Nephron (organoid): ENCODE measurements at regions not wholly inside any gene's neighbourhood (a gene's known extent, or its start where the extent isn't known, plus 50 kb on each side); places are given as distances from the start of the nearest gene placed in this dataset.

ENCODE experiments used
- H3K27ac Mint-ChIP-seq, 3 experiments: 2 replicates each; pipeline ENCODE4 v1.8.0; 2020; ENCODE audit warnings: mixed read lengths in 3 of 3, mild to moderate bottlenecking in 2 of 3, moderate library complexity in 1 of 3
- H3K27me3 Mint-ChIP-seq: 2 replicates; pipeline ENCODE4 v1.8.0; 2021; ENCODE audit warnings: low read depth, mild to moderate bottlenecking, moderate library complexity, mixed read lengths
- H3K36me3 Mint-ChIP-seq: 2 replicates; pipeline ENCODE4 v1.8.0; 2020; ENCODE audit warnings: low read depth, mixed read lengths
- H3K4me1 Mint-ChIP-seq: 2 replicates; pipeline ENCODE4 v1.8.0; 2020; ENCODE audit warnings: mixed read lengths
- H3K4me3 Mint-ChIP-seq, 3 experiments: 2 replicates each; pipeline ENCODE4 v1.8.0; 2020; ENCODE audit warnings: mild to moderate bottlenecking in 3 of 3, mixed read lengths in 3 of 3, moderate library complexity in 2 of 3
- H3K9me3 Mint-ChIP-seq: 2 replicates; pipeline ENCODE4 v1.8.0; 2020; ENCODE audit warnings: mixed read lengths
- TF ChIP-seq, protein P1 (sequence below), 3 experiments: fragments of 200-600 bp; sonication (generic); IDR thresholded peaks; one replicate each; pipeline ENCODE4 v1.5.0; 2021; ENCODE audit warnings: antibody characterized with exemption in 3 of 3; ENCODE audit not compliant: unreplicated experiment in 3 of 3

DNA sequence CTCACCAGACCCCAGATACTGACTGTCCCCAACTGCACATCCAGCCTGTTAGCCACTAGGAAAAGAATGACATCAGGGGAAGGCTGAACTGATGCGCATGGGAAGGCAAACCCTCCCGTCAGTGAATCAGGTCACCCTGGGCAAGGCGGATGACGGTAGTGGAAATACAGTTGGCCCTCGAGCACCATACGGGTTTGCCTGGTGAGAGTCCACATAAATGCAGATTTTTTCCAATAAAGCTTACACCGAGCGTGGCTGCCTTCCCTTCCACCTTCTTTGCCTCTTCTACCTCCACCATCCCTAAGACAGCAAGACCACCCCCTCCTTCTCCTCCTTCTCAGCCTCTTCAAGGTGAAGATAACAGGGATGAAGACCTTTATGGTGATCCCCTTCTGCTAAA, 236.1 kb upstream of the TNRC6C start:
- TF ChIP-seq, protein P1, sequence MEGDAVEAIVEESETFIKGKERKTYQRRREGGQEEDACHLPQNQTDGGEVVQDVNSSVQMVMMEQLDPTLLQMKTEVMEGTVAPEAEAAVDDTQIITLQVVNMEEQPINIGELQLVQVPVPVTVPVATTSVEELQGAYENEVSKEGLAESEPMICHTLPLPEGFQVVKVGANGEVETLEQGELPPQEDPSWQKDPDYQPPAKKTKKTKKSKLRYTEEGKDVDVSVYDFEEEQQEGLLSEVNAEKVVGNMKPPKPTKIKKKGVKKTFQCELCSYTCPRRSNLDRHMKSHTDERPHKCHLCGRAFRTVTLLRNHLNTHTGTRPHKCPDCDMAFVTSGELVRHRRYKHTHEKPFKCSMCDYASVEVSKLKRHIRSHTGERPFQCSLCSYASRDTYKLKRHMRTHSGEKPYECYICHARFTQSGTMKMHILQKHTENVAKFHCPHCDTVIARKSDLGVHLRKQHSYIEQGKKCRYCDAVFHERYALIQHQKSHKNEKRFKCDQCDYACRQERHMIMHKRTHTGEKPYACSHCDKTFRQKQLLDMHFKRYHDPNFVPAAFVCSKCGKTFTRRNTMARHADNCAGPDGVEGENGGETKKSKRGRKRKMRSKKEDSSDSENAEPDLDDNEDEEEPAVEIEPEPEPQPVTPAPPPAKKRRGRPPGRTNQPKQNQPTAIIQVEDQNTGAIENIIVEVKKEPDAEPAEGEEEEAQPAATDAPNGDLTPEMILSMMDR (IDR thresholded peaks at IDR 0.05; ENCODE audit: unreplicated experiment in 3 of 3), result no peak
- peaks cover 13% of the 10 kb centered on the region for H3K27me3 Mint-ChIP-seq
- no peak overlapping the region for H3K4me3 Mint-ChIP-seq
- no peak overlapping the region for H3K27ac Mint-ChIP-seq
- H3K4me1 Mint-ChIP-seq, result peaks cover 26% of the 10 kb centered on the region
- H3K36me3 Mint-ChIP-seq, result no peaks in the 10 kb centered on the region
- peaks cover 7% of the 10 kb centered on the region for H3K9me3 Mint-ChIP-seq

DNA sequence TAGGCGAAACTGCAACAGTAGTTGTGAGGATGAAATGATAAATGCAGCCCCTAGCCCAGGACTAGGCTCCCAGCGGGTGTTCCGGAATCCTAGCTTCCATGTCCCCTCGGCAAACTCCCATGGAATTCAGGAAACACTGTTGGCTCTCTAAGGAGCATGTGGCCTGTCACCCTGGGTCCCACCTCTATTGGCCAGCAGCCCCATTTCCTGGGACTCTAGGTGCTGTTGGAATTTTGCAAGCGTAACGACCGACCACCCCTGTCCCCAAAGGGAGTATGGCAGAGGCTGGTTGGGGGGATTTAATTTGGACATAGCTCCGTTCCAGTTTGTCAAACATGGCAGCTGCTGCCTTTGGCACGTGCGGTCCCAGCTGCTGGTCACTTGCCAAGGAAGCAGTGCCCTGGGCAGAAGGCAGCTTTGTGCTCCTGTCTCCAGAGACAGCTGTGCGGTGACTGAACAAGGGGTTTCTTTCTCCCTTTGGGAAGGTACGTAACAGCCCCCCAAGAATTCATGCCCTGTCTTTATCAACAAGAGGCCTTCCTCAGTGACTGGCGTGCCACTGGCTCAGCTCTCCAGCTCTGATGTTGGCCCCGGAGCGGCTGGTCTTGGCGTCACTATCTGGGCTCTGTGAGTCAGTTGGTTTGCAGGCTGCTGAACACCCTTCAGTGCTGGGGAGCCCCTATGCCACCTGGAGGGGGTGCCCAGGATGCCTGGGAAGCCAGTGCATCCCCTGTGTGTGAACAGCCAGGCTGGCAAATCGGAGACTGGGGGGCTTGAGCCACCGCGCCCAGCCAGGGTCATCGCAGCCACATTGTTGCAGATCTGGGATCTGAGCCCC, 235.2 kb upstream of the TNRC6C start:
- Mint-ChIP-seq H3K4me3 (no peak overlapping the region), H3K27me3 (peaks cover 9% of the 10 kb centered on the region), H3K27ac (no peak overlapping the region), H3K4me1 (peaks cover 36% of the 10 kb centered on the region), H3K9me3 (peaks cover 5% of the 10 kb centered on the region), H3K36me3 (no peaks in the 10 kb centered on the region)
- TF ChIP-seq, protein P1 (IDR thresholded peaks at IDR 0.05; ENCODE audit: unreplicated experiment in 3 of 3), result no peak

DNA sequence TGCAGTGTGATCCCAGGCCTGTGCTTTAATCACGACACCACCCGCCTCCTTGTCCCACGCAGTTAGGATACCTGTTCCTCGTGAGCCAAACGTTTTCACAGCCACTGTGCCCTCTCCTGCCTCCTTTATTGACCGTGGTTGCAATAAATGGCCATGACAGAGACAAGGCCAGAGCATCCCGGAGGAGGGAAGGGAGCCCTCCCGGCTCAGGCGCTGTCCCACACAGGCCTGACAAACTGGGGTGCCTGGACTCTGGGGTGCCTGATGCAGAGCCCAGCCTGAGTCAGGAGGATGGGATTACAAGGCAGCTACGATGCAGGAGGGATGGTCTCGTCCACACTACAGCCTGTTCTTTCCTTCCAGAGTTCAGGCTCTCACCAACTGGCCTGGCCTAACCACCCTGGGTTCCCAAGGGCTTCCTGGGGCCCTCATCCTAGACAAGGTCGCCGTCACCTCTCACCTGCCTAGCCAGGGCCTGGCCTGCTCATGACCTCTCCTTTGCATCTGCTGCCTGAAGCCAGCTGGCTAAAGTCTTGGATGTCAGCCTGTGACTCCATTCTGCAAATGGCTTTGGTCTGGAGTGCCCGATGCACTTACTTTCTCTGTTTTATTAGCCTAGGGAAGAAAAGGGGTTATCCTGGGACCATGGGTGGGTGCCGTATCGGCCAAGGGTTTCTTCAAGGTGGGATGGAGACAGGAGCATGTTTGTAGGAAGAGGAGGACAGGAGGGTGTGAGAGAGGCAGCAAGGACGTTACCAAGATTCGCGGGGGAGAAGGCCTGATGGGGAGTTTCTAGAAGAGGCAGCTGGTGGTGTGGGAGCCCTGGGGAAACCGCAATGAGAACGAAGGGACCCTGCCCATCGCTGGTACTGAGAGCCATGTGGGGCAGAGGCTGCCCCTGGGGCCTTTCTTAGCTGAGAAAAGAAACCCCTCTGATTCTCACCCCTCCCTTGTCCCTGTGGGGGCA, 234.3 kb upstream of the TNRC6C start:
- Mint-ChIP-seq H3K27me3 (peaks cover 9% of the 10 kb centered on the region), H3K27ac (peak overlapping the region in 1 of 3 experiments; percentile 0), H3K4me1 (peaks cover 42% of the 10 kb centered on the region), H3K9me3 (peaks cover 2% of the 10 kb centered on the region), H3K4me3 (no peak overlapping the region), H3K36me3 (no peaks in the 10 kb centered on the region)
- TF ChIP-seq, protein P1 (IDR thresholded peaks at IDR 0.05; ENCODE audit: unreplicated experiment in 3 of 3), result no peak

DNA sequence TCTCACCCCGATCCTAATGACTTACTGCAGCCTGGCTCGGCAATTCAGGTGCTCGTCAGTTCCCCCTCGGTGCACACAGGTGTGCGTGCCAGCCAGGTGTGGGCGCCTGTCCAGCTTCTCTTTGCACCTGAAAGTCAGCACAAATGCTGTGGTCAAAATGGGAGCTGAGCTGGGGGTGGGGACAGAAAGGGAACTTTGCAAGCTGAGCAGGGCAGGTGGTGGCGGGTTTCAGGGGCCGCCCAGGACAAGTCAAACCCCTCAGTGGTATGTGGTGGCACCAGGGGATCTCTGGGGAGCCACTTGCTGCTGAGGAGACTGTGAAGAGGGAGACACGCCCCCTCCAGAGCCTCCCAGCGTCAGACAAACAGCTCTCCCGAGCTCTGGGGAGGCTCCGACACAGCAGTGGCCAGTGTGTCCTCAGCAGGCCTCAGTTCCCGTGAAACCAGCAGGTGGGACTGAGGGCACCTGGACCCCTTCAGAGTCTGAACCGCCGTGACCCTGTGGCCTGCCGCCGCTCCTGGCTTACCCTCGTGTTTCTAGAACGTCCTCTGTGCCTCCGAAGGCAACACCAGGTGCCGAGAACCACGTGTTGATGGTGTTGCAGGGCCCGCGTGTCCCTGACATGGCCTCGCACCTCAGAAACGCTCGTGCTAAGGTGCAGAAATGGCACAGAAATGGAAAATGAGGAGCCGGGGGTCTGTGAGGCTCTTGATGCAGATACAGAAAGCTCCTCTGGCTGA, 233.5 kb upstream of the TNRC6C start:
- H3K9me3 Mint-ChIP-seq, result peaks cover 9% of the 10 kb centered on the region
- H3K27ac Mint-ChIP-seq, result peak overlapping the region in 1 of 3 experiments; percentile 0
- TF ChIP-seq, protein P1 (IDR thresholded peaks at IDR 0.05; ENCODE audit: unreplicated experiment in 3 of 3), result no peak
- H3K4me3 Mint-ChIP-seq, result no peak overlapping the region
- H3K27me3 Mint-ChIP-seq, result peaks cover 8% of the 10 kb centered on the region
- peaks cover 3% of the 10 kb centered on the region for H3K36me3 Mint-ChIP-seq
- peaks cover 42% of the 10 kb centered on the region for H3K4me1 Mint-ChIP-seq

DNA sequence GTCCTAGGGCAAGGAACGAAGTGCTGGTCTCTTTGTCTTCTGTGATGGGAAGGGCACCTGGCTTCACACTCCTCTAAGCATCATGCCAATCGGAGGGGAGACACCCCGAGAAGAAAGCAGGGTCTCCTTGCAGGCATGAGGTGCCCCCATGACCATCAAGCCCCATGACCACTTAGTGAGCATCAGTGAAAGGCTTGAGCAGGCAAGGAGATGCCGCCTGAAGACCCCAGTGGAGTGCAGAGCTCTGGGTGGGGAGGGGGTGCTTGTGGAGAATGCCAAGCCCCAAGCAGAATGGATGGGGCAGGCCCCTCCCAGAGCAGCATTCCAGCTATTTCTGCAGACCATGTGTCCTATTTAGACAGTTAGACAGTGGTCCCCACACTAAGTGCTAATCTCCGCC, 232.7 kb upstream of the TNRC6C start:
- peaks cover 42% of the 10 kb centered on the region for H3K4me1 Mint-ChIP-seq
- H3K4me3 Mint-ChIP-seq, result no peak overlapping the region
- no peak overlapping the region for H3K27ac Mint-ChIP-seq
- H3K27me3 Mint-ChIP-seq, result peaks cover 3% of the 10 kb centered on the region
- TF ChIP-seq, protein P1 (IDR thresholded peaks at IDR 0.05; ENCODE audit: unreplicated experiment in 3 of 3), result no peak
- H3K36me3 Mint-ChIP-seq, result peaks cover 7% of the 10 kb centered on the region
- H3K9me3 Mint-ChIP-seq, result peaks cover 14% of the 10 kb centered on the region
